MCF 10A (cell line): ENCODE measurements at regions not wholly inside any gene's neighbourhood (a gene's known extent, or its start where the extent isn't known, plus 50 kb on each side); places are given as distances from the start of the nearest gene placed in this dataset.
"Not testable (repeated sequence)": the region's sequence is repeated elsewhere in the genome, so short reads cannot be mapped to it uniquely, and the experiment has no call there.

Experiments
- BruUV-seq: library from RNA; stranded (reverse); fragments of 400-500 nt; replicated peaks from 2 replicates; lab custom pipeline; 2021; lab: Mats Ljungman, UMichigan
- CTCF ChIA-PET: fragments of 300-600 bp; sonication (Branson Sonifier 250); formaldehyde crosslinking; extraction: SDS; loops from one replicate; lab custom pipeline; 2021; ENCODE audit warnings: antibody characterized with exemption, inconsistent platforms; lab: Yijun Ruan, JAX
- POLR2A ChIA-PET: fragments of 300-600, 350-650 bp; sonication (Branson Sonifier 250); formaldehyde crosslinking; extraction: SDS; loops from one replicate; lab custom pipeline; 2020; ENCODE audit warnings: antibody characterized with exemption, inconsistent platforms; lab: Yijun Ruan, JAX
- DNase-seq: peaks from one replicate; pipeline ENCODE4 v3.0.0-alpha.2; 2018; ENCODE audit not compliant: unreplicated experiment
- H3K27ac Mint-ChIP-seq: one replicate; pipeline ENCODE4 v1.8.0; 2022; ENCODE audit warnings: mild to moderate bottlenecking, low read depth, mixed read lengths; ENCODE audit not compliant: unreplicated experiment
- H3K27me3 Mint-ChIP-seq: one replicate; pipeline ENCODE4 v1.8.0; 2022; ENCODE audit warnings: mixed read lengths; ENCODE audit not compliant: insufficient read depth, unreplicated experiment
- H3K36me3 Mint-ChIP-seq: one replicate; pipeline ENCODE4 v1.8.0; 2022; ENCODE audit warnings: mild to moderate bottlenecking, moderate library complexity, mixed read lengths; ENCODE audit not compliant: insufficient read depth, unreplicated experiment
- H3K4me1 Mint-ChIP-seq: one replicate; pipeline ENCODE4 v1.8.0; 2022; ENCODE audit warnings: mixed read lengths; ENCODE audit not compliant: insufficient read depth, unreplicated experiment
- H3K4me3 Mint-ChIP-seq: one replicate; pipeline ENCODE4 v1.8.0; 2022; ENCODE audit warnings: mild to moderate bottlenecking, moderate library complexity, mixed read lengths; ENCODE audit not compliant: unreplicated experiment
- H3K9me3 Mint-ChIP-seq: one replicate; pipeline ENCODE4 v1.8.0; 2022; ENCODE audit warnings: mixed read lengths; ENCODE audit not compliant: unreplicated experiment
- intact Hi-C: fragments of 100-400 bp; cut with micrococcal nuclease; formaldehyde crosslinking; loops from 2 replicates; pipeline ENCODE4 v1.14.1; 2022
- TF ChIP-seq, protein P1 (sequence below): fragments of 200-600 bp; IDR thresholded peaks from one replicate; pipeline ENCODE4 v1.8.0; 2022; ENCODE audit warnings: antibody characterized with exemption, mild to moderate bottlenecking; ENCODE audit not compliant: unreplicated experiment

DNA sequence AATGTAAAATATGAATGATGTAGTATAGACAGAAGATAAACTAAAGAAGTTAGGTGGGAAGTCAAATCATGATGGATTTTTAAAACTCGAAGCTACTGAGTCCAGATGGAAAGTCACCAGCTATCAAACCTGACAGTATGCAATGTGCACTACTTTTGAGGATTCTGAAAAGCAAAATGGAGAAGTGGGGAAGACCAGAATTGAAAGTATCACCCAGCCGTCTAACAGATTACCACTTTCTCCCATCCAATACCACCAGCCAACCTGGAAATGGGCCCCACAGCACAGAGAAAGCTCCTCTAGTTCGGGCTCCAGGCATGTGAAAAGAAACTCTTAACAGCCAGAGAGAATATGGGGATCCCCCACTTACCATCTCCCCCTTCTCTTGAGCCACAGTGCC, 67.9 kb upstream of the SRRM3 start:
- BruUV-seq = no TSS peak
- intact Hi-C loops = loop anchor here (5.0 kb wide), 2 partner anchors 87 to 357 kb away; partner anchors contain the start of genes MDH2 and STYXL1
- no peaks in the 10 kb centered on the region for H3K4me1 Mint-ChIP-seq
- H3K27ac Mint-ChIP-seq = no peak overlapping the region
- CTCF ChIA-PET = interaction anchor here (0.8 kb wide), 1 partner anchor 122 kb away, joined by 3 read pairs; no protein-coding TSS in a partner anchor
- no peaks in the 10 kb centered on the region for H3K36me3 Mint-ChIP-seq
- TF ChIP-seq, protein P1, sequence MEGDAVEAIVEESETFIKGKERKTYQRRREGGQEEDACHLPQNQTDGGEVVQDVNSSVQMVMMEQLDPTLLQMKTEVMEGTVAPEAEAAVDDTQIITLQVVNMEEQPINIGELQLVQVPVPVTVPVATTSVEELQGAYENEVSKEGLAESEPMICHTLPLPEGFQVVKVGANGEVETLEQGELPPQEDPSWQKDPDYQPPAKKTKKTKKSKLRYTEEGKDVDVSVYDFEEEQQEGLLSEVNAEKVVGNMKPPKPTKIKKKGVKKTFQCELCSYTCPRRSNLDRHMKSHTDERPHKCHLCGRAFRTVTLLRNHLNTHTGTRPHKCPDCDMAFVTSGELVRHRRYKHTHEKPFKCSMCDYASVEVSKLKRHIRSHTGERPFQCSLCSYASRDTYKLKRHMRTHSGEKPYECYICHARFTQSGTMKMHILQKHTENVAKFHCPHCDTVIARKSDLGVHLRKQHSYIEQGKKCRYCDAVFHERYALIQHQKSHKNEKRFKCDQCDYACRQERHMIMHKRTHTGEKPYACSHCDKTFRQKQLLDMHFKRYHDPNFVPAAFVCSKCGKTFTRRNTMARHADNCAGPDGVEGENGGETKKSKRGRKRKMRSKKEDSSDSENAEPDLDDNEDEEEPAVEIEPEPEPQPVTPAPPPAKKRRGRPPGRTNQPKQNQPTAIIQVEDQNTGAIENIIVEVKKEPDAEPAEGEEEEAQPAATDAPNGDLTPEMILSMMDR = no peak
- H3K9me3 Mint-ChIP-seq = no peaks in the 10 kb centered on the region
- no peak for DNase-seq
- peaks cover 49% of the 10 kb centered on the region for H3K27me3 Mint-ChIP-seq
- H3K4me3 Mint-ChIP-seq = no peak overlapping the region
- POLR2A ChIA-PET = no interaction called here

DNA sequence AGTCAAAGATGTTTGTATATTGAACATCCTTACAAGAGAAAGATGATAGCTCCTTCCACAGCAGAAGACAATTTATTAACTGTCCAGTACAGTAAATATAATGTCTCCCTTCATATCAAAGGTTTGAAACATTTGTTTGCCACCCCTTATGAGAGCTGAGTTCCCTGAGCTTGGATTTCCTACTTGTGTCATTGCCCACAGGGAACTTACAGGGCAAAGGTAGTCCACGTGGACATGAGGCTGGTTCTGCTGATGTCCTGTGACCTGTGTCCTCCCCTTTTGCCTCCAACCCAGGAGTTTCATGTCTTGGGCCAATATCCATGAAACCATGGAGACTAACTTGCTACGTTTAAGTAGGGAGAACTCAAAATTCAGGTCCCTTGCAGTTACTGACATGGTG, 66.4 kb upstream of the SRRM3 start:
- intact Hi-C loops, DNase-seq, BruUV-seq, H3K27ac Mint-ChIP-seq, H3K9me3 Mint-ChIP-seq, H3K36me3 Mint-ChIP-seq, H3K4me1 Mint-ChIP-seq, H3K4me3 Mint-ChIP-seq: not testable (repeated sequence)
- H3K27me3 Mint-ChIP-seq = peaks cover 62% of the 10 kb centered on the region
- ChIA-PET CTCF (interaction anchor here (0.7 kb wide), 1 partner anchor 49 kb away, joined by 4 read pairs; no protein-coding TSS in a partner anchor), POLR2A (interaction anchor here (0.5 kb wide), 1 partner anchor 186 kb away, joined by 7 read pairs; no protein-coding TSS in a partner anchor)

DNA sequence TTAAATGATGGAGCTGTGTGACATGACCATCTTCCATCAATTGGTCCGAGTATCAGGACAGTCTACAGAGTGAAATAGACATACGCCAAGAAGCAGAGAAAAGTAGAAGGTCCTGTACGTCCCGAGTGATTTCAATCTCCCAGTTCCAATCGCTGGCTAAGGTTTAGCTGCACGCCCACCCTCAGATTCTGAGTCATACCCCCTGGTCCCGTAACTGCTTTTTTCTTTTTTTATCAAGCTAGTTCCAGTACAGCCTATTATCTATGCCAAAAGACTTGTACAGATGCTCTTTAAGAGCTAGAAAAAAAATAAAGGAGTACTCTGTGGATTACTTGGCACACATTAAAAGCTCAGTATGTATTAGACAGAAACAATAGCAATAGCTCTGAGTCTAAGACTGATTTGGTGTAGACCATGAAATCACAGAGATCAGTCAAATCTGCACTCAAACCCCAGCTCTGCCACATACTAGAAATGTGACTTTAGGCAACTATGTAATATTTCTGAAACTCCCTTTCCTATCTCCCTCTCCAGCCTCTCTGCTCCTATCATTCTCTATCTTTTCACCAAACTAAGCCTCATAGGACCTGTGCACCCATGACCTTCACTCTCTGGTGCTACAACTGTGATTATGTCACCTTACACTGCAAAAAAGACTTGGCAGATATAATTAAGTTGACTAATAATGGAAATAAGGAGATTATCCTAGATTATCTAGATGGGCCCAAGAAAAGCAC, 63.0 kb upstream of the SRRM3 start:
- H3K9me3 Mint-ChIP-seq, BruUV-seq, H3K27ac Mint-ChIP-seq, H3K4me3 Mint-ChIP-seq, H3K4me1 Mint-ChIP-seq, DNase-seq, intact Hi-C loops, H3K36me3 Mint-ChIP-seq: not testable (repeated sequence)
- ChIA-PET POLR2A (interaction anchor here (0.7 kb wide), 1 partner anchor 76 kb away, joined by 4 read pairs; no protein-coding TSS in a partner anchor), CTCF (interaction anchor here (0.6 to 1.4 kb wide), 4 partner anchors 10 to 70 kb away, joined by 3 read pairs; no protein-coding TSS in a partner anchor)
- peaks cover 62% of the 10 kb centered on the region for H3K27me3 Mint-ChIP-seq

DNA sequence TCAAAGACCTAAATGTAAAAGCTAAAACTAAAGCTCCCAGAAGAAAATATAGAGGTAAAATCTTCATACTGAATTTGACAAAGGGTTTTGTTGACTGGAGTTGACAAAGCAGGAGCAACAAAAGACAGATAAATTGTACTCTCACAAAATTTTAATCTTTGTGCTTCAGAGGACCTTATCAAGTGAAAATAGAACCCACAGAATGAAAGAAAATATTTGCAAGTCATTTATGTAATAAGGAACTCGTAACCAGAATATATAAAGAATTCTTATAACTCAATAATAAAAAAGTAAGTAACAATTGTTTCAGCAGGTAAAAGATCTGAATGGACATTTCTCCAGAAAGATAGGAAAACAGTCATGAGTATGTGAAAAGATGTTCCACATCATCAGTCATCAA, 62.0 kb upstream of the SRRM3 start:
- no peak overlapping the region for H3K27ac Mint-ChIP-seq

DNA sequence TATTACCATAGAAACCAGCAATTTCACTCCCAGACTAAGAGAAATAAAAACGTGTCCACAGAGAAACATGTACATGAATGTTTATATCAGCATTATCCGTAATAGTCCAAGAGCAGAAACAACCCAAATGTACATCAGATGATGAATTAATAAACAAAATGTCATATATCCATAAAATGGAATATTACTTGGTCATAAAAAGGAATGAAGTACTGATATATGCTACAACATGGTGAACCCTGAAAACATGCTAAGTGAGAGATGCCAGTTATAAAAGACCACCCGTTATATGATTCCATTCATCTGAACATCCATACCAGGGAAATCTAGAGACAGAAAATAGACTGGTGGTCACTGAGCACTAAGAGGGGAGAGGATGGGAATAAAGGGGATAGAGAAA, 61.4 kb upstream of the SRRM3 start:
- BruUV-seq, H3K36me3 Mint-ChIP-seq, CTCF ChIA-PET, DNase-seq, intact Hi-C loops, POLR2A ChIA-PET, H3K9me3 Mint-ChIP-seq, H3K27ac Mint-ChIP-seq, H3K4me1 Mint-ChIP-seq, H3K4me3 Mint-ChIP-seq: not testable (repeated sequence)
- peaks cover 47% of the 10 kb centered on the region for H3K27me3 Mint-ChIP-seq

More for the DNA sequence above, 62.0 kb upstream of the SRRM3 start:
- no TSS peak for BruUV-seq
- peaks cover 53% of the 10 kb centered on the region for H3K27me3 Mint-ChIP-seq
- intact Hi-C loops = no loop called here
- H3K4me3 Mint-ChIP-seq = no peak overlapping the region
- no peaks in the 10 kb centered on the region for H3K9me3 Mint-ChIP-seq
- CTCF ChIA-PET = interaction anchor here (0.7 kb wide), 1 partner anchor 11 kb away, joined by 3 read pairs; no protein-coding TSS in a partner anchor
- POLR2A ChIA-PET = no interaction called here
- DNase-seq = no peak
- TF ChIP-seq, protein P1 = no peak
- H3K36me3 Mint-ChIP-seq = no peaks in the 10 kb centered on the region
- no peaks in the 10 kb centered on the region for H3K4me1 Mint-ChIP-seq
